HG03558 (cell line): ENCODE measurements at regions not wholly inside any gene's neighbourhood (a gene's known extent, or its start where the extent isn't known, plus 50 kb on each side); places are given as distances from the start of the nearest gene placed in this dataset.
"Not testable (repeated sequence)": the region's sequence is repeated elsewhere in the genome, so short reads cannot be mapped to it uniquely, and the experiment has no call there.

Experiments
- ATAC-seq: cut with Tn5 transposase; IDR thresholded peaks from one replicate; pipeline ENCODE4 v1.9.1; 2021; ENCODE audit warnings: moderate number of reproducible peaks; ENCODE audit not compliant: unreplicated experiment; ENCODE audit errors: extremely low read depth

GRCh38 chr12:128111951-128112350 lies 155.0 kb upstream of the TMEM132C start:
- ATAC-seq = no peak

- ATAC-seq = not testable (repeated sequence)
Observed at GRCh38 chr12:128113250-128113649, 153.7 kb upstream of the TMEM132C start.

DNA sequence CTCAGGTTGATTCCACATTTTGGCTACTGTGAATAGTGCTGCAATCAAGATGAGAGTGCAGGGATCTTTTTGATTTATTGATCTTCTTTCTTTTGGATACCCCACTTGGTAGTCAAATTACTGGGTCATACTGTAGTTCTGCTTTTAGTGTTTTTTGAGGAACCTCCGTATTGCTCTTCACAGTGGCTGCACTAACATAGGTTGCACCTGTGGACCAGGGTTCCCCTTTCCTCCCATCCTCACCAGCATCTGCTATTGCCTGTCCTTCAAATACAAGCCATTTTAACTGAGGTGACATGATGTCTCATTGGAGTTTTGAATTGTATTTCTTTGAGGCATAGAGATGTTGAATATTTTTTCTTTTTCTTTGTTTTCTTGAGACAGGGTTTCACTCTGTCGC lies 152.5 kb upstream of the TMEM132C start:
- ATAC-seq = no peak

GRCh38 chr12:128116537-128116936 lies 150.4 kb upstream of the TMEM132C start:
- ATAC-seq = no peak

DNA sequence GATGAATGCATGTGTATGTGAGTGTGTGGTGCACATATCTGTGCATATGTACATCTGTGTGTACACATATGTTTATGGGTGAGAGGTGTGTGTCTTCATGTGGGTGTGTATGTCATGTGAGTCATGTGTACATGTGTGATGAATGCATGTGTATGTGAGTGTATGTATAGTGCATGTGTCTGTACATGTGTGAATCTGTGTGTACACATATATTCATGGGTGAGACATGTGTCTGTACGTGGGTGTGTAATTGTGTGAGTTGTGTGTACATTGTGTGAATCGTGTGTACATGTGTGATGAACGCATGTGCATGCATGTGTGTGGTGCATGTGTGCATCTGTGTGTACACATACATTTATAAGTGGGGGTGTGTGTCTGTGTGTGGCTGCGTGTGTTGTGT lies 146.9 kb upstream of the TMEM132C start:
- no peak for ATAC-seq

DNA sequence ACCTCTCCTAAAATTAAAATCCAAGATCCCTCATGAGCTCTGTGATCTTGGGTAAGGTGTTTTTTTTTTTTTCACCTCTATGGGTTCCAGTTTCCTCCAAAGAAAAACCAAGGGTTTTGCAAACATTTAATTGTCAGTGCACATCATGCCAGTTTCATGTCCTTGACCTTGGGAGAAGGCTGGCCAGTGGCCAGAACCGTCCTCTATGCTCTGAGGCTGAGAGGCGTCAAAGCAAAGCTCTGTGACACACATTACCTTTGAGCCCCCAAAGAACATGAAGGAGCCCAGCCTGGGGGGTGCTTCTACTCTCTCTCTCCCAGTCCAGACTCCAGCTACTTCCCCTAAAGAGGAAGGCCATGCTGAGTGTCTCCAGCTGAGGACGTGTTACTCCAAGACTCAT lies 145.5 kb upstream of the TMEM132C start:
- ATAC-seq = no peak

DNA sequence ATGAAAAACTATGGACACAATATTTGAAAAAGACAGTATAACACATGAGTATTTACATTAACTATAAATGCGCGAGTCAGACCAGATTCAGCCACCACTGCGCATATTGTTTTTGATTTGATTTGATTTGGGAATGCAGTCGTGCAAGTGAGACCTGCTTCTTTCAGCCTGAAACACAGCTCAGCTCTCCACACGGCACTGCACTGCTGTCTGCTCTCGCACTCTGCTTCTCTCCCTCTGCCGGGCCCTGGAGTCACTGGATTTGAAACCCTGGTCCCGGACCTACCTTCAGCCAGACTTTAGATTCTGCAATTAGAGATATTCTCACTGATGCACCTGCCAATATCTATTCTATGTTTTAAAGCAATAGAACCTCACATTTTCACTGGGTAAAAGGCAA lies 143.9 kb upstream of the TMEM132C start:
- ATAC-seq = no peak

- no peak for ATAC-seq
Observed at GRCh38 chr12:128131955-128132354, 135.0 kb upstream of the TMEM132C start.

GRCh38 chr12:128133321-128134073 lies 133.5 kb upstream of the TMEM132C start:
- no peak for ATAC-seq

GRCh38 chr12:128137140-128137539 lies 129.8 kb upstream of the TMEM132C start:
- no peak for ATAC-seq

- no peak for ATAC-seq
Observed at GRCh38 chr12:128138125-128138524, 128.8 kb upstream of the TMEM132C start.

- ATAC-seq = no peak
Observed at GRCh38 chr12:128140551-128140950, 126.4 kb upstream of the TMEM132C start.

DNA sequence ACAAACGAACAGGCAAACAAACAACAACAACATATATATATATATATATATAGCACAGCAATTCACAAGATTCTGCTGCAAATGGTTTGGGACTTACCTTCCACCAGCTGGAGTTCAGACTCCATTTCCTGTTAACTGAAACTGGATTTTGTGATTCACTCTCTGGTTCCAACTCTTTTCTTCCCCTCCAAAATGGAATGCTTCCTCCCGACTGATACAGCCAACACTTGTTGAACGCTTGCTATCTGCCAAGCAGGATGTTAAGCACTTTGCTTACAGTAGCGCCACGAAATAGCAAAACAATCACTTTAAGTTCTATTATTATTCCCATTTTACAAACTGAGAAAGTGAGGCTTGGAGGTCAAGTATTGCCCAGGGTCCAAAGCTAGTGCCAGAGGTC lies 116.0 kb upstream of the TMEM132C start:
- ATAC-seq = no peak

GRCh38 chr12:128155571-128155970 lies 111.4 kb upstream of the TMEM132C start:
- ATAC-seq = no peak

- ATAC-seq = no peak
Observed at GRCh38 chr12:128163086-128163485, 103.9 kb upstream of the TMEM132C start.

DNA sequence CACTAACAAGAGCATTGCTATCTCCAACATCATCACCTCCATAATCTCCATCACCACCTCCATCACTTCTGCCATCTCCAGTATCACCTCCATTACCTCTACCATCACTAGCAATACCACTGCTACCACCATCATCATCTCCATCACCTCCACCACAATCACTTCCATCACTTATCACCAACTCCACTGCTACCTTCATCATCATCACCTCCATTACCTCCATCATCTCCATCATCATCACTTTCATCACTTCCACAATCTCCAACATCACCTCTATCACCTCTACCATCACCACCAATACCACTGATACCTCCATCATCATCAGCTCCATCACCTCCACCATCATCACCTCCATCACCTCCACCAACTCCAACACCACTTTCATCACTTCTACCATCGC lies 102.4 kb upstream of the TMEM132C start:
- ATAC-seq = no peak

DNA sequence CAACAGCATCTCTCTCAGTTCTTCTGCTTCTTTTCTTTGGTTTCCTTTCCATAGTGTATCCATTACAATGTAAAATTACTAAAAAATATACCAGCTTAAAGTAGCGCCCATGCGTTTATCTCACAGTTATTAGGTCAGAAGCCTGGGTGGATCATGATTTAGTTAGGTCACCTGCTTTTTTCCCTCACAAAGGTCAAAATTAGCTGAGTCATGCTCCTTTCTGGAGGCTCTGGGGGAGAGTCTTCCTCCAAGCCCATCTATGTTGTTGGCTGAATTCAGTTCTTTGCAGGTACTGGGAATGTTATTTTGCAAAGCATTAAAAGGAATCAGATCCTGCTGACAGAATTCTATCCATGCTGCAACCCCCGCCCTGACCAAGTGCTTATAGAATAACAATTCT lies 101.6 kb upstream of the TMEM132C start:
- ATAC-seq = no peak

DNA sequence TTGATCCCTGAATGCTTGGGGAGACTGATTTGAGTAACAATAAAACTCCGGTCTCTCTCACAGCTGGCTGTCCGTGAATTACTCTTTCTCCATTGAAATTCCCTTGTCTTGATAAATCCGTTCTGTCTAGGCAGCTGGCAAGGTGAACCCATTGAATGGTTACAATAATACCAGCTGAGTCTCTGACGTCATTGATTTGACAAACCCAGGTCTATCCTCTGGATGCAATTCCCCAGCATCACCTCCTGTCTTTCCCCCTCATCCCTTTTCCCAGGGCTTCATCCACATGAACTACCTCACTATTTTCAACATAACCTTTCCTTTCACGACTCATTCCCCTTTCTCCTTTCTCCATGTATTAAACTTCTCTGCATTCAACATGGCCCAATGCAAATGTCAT lies 98.7 kb upstream of the TMEM132C start:
- no peak for ATAC-seq

- ATAC-seq = no peak
Observed at GRCh38 chr12:128170181-128170580, 96.8 kb upstream of the TMEM132C start.

GRCh38 chr12:128178565-128178964 lies 88.4 kb upstream of the TMEM132C start:
- no peak for ATAC-seq

- no peak for ATAC-seq
Observed at GRCh38 chr12:128178966-128179365, 88.0 kb upstream of the TMEM132C start.

GRCh38 chr12:128180166-128180565 lies 86.8 kb upstream of the TMEM132C start:
- ATAC-seq = no peak
